Progenitor cell of endocrine pancreas (in vitro differentiated cells): ENCODE measurements at regions not wholly inside any gene's neighbourhood (a gene's known extent, or its start where the extent isn't known, plus 50 kb on each side); places are given as distances from the start of the nearest gene placed in this dataset.

Experiments
- DNase-seq: peaks from one replicate; pipeline ENCODE4 v3.0.0; 2021; ENCODE audit warnings: low spot score; ENCODE audit not compliant: unreplicated experiment
- H3K27ac Mint-ChIP-seq: 2 replicates; pipeline ENCODE4 v1.8.0; 2021; ENCODE audit warnings: mild to moderate bottlenecking, moderate library complexity, mixed read lengths
- H3K27me3 Mint-ChIP-seq: 2 replicates; pipeline ENCODE4 v1.8.0; 2021; ENCODE audit warnings: mixed read lengths
- H3K36me3 Mint-ChIP-seq: 2 replicates; pipeline ENCODE4 v1.8.0; 2022; ENCODE audit warnings: mixed read lengths; ENCODE audit not compliant: insufficient read depth
- H3K4me1 Mint-ChIP-seq: 2 replicates; pipeline ENCODE4 v1.8.0; 2021; ENCODE audit warnings: low read depth, mixed read lengths
- H3K4me3 Mint-ChIP-seq: 2 replicates; pipeline ENCODE4 v1.8.0; 2021; ENCODE audit warnings: low read depth, mild to moderate bottlenecking, moderate library complexity, mixed read lengths
- H3K9me3 Mint-ChIP-seq: 2 replicates; pipeline ENCODE4 v1.8.0; 2021; ENCODE audit warnings: low read depth, mixed read lengths
- TF ChIP-seq, protein P1 (sequence below): fragments of 200-600 bp; sonication (generic); IDR thresholded peaks from one replicate; pipeline ENCODE4 v1.5.0; 2021; ENCODE audit warnings: antibody characterized with exemption, mild to moderate bottlenecking; ENCODE audit not compliant: unreplicated experiment

DNA sequence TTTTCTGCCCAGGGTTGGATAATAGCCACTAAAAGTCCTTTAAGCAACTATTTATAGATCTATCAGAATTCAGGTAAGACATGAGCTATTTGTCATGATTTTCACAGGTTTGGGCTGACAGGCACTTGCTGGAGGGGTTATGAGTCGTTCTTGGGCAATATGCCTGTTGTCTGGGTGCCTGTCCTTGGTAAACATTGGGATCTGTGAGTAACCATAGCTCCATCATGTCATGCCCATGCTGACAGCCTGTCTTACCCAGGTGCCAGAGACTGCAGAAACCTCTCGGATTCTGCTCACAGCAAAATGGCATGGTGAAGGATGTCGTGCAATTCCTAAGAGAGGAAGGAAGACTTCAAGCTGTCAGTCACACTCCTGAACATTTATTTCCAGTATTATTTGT, 116.0 kb upstream of the PUDP start:
- no peak for DNase-seq

DNA sequence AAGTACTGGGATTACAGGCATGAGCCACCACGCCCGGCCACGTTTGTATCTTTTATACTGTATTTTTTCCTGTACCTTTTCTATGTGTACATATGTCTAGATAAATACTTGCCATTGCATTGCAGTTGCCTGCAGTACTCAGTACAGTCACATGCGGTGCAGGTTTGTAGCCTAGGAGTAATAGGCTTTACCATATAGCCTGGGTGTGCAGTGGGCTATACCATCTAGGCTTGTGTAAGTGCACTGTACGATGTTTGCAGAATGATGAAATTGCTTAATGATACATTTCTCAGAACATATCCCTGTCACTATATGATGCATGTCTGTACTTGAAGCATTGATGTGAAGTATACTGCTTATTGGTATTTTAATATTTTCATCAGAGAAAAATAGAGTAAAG, 115.4 kb upstream of the PUDP start:
- Mint-ChIP-seq H3K9me3 (no peaks in the 10 kb centered on the region), H3K27me3 (no peaks in the 10 kb centered on the region), H3K4me1 (peaks cover 10% of the 10 kb centered on the region), H3K36me3 (peaks cover 10% of the 10 kb centered on the region), H3K27ac (no peak overlapping the region), H3K4me3 (no peak overlapping the region)
- TF ChIP-seq, protein P1, sequence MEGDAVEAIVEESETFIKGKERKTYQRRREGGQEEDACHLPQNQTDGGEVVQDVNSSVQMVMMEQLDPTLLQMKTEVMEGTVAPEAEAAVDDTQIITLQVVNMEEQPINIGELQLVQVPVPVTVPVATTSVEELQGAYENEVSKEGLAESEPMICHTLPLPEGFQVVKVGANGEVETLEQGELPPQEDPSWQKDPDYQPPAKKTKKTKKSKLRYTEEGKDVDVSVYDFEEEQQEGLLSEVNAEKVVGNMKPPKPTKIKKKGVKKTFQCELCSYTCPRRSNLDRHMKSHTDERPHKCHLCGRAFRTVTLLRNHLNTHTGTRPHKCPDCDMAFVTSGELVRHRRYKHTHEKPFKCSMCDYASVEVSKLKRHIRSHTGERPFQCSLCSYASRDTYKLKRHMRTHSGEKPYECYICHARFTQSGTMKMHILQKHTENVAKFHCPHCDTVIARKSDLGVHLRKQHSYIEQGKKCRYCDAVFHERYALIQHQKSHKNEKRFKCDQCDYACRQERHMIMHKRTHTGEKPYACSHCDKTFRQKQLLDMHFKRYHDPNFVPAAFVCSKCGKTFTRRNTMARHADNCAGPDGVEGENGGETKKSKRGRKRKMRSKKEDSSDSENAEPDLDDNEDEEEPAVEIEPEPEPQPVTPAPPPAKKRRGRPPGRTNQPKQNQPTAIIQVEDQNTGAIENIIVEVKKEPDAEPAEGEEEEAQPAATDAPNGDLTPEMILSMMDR, result no peak
- no peak for DNase-seq

More for the DNA sequence above, 116.0 kb upstream of the PUDP start:
- TF ChIP-seq, protein P1, result no peak
- no peaks in the 10 kb centered on the region for H3K9me3 Mint-ChIP-seq
- H3K4me1 Mint-ChIP-seq, result peaks cover 10% of the 10 kb centered on the region
- H3K27ac Mint-ChIP-seq, result no peak overlapping the region
- H3K36me3 Mint-ChIP-seq, result peaks cover 10% of the 10 kb centered on the region
- no peaks in the 10 kb centered on the region for H3K27me3 Mint-ChIP-seq
- no peak overlapping the region for H3K4me3 Mint-ChIP-seq

DNA sequence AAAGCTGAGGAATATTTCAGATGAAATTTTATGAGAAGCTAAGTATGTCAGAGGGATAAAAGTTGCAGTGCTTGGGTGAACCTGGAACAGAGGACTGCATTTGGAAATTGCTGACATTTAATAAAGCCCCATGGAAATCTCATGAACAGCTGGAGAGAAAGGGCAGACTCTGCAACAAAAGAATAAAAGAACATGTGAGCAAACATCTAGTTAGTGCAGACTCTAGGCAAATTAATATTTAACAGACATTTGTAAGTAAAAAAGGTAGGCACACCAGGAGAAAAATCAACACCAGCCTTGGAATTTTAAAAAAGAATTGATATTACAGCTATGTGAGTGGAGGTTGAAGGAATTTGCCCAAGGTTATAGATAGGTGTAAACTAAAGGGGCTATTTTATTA, 114.6 kb upstream of the PUDP start:
- H3K4me1 Mint-ChIP-seq, result peaks cover 10% of the 10 kb centered on the region
- no peaks in the 10 kb centered on the region for H3K9me3 Mint-ChIP-seq
- peak overlapping the region; percentile 63 for H3K27ac Mint-ChIP-seq
- TF ChIP-seq, protein P1, result no peak
- H3K4me3 Mint-ChIP-seq, result no peak overlapping the region
- no peaks in the 10 kb centered on the region for H3K27me3 Mint-ChIP-seq
- no peak for DNase-seq
- peaks cover 15% of the 10 kb centered on the region for H3K36me3 Mint-ChIP-seq

DNA sequence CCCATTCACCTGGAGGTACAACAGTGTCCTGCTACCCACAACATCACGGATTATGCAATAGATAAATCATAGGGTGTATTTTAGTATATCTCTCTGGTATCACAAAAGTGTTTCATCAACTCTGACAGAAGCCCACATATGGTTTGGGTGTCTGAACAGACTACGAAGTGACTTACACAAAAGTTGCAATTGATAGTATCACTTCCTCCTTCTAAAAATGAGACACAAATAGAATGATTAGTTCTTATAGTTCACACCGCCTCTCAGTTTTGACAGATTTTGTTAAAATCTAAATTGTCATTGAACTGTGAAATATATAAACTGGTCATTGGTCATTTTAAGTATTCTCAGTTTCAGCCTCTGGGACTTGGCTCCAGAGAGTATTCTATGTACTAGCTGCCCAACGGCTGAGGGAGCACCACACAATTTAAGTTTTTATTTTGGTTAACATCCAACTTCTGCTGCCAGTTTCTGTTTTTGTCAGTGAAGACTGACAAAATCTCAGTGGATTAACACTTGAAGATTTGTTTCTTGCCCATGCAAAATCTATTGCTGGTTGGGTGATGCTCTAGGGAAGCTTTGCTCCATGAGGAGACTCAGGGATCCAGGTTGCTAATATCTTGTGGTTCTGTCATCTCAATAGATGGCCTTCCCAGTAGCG, 113.8 kb upstream of the PUDP start:
- Mint-ChIP-seq H3K9me3 (no peaks in the 10 kb centered on the region), H3K4me3 (no peak overlapping the region), H3K27me3 (no peaks in the 10 kb centered on the region), H3K4me1 (peaks cover 10% of the 10 kb centered on the region), H3K36me3 (peaks cover 15% of the 10 kb centered on the region), H3K27ac (peak overlapping the region; percentile 63)
- DNase-seq, result no peak
- TF ChIP-seq, protein P1, result no peak

DNA sequence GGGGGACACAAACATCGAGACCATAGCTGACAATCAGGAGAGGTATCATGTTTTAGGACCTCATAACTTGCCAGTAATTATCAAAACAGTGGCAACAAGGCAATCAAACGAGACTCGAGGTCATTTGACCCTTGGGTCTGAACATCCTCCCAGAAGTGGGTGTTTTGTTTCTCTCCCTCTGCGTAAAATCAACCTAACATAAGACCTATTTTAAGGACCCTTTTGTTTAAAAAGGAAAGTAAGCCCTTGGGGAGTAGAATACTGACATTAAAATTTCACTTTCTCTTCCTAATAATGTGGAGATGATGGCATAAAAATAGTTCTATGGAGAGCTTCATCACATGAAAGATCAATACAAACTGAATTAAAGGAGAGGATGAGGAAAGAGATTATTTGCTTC, 106.2 kb upstream of the PUDP start:
- H3K27ac Mint-ChIP-seq, result no peak overlapping the region
- DNase-seq, result no peak
- no peaks in the 10 kb centered on the region for H3K27me3 Mint-ChIP-seq
- H3K9me3 Mint-ChIP-seq, result peaks cover 5% of the 10 kb centered on the region
- H3K36me3 Mint-ChIP-seq, result peaks cover 16% of the 10 kb centered on the region
- H3K4me3 Mint-ChIP-seq, result no peak overlapping the region
- TF ChIP-seq, protein P1, result no peak
- peaks cover 2% of the 10 kb centered on the region for H3K4me1 Mint-ChIP-seq
